Mesenchymal stem cell (in vitro differentiated cells and primary cell): ENCODE measurements at regions not wholly inside any gene's neighbourhood (a gene's known extent, or its start where the extent isn't known, plus 50 kb on each side); places are given as distances from the start of the nearest gene placed in this dataset.
"Not testable (repeated sequence)": the region's sequence is repeated elsewhere in the genome, so short reads cannot be mapped to it uniquely, and the experiment has no call there.

Experiments
- DNase-seq: peaks from one replicate; pipeline ENCODE4 v3.0.0-alpha.2; 2013
- H2AFZ ChIP-seq: one replicate; pipeline ENCODE4 v1.6.1; 2013; ENCODE audit warnings: low read depth, mild to moderate bottlenecking, control low read depth, inconsistent platforms, low read length, moderate library complexity
- H2AK5ac ChIP-seq: 2 replicates; pipeline ENCODE4 v1.6.1; 2013; ENCODE audit warnings: low read length, moderate library complexity, mild to moderate bottlenecking, inconsistent platforms; ENCODE audit not compliant: severe bottlenecking
- H2BK120ac ChIP-seq: one replicate; pipeline ENCODE4 v1.6.1; 2013; ENCODE audit warnings: low read depth, mild to moderate bottlenecking, inconsistent platforms, low read length, moderate library complexity
- H2BK12ac ChIP-seq, 2 experiments: one replicate each; pipeline ENCODE4 v1.6.1; 2013; ENCODE audit warnings: inconsistent platforms in 2 of 2, low read length in 2 of 2, mild to moderate bottlenecking in 2 of 2, moderate library complexity in 2 of 2, control low read depth in 1 of 2
- H2BK15ac ChIP-seq: one replicate; pipeline ENCODE4 v1.6.1; 2013; ENCODE audit warnings: mild to moderate bottlenecking, low read depth, inconsistent platforms; ENCODE audit not compliant: poor library complexity, severe bottlenecking
- H2BK5ac ChIP-seq: 2 replicates; pipeline ENCODE4 v1.6.1; 2013; ENCODE audit warnings: low read depth, mild to moderate bottlenecking, low read length, control low read depth, inconsistent platforms; ENCODE audit not compliant: poor library complexity, severe bottlenecking
- H3K14ac ChIP-seq, 2 experiments: one replicate each; pipeline ENCODE4 v1.6.1; 2013; ENCODE audit warnings: inconsistent platforms in 2 of 2, low read length in 2 of 2, control low read depth in 1 of 2, mild to moderate bottlenecking in 1 of 2, moderate library complexity in 1 of 2
- H3K18ac ChIP-seq, 2 experiments: one replicate each; pipeline ENCODE4 v1.6.1; 2013; ENCODE audit warnings: inconsistent platforms in 2 of 2, low read length in 2 of 2, control low read depth in 1 of 2, low read depth in 1 of 2, mild to moderate bottlenecking in 1 of 2
- H3K23ac ChIP-seq, 2 experiments: one replicate each; pipeline ENCODE4 v1.6.1; 2013; ENCODE audit warnings: inconsistent platforms in 2 of 2, low read length in 2 of 2, mild to moderate bottlenecking in 2 of 2, moderate library complexity in 2 of 2, control low read depth in 1 of 2
- H3K27ac ChIP-seq: 2 replicates; pipeline ENCODE4 v1.5.1; 2013; ENCODE audit warnings: mild to moderate bottlenecking, moderate library complexity, low read length, control low read depth, inconsistent platforms; ENCODE audit not compliant: poor library complexity, severe bottlenecking
- H3K27me3 ChIP-seq, 2 experiments: 2 replicates each; pipeline versions ENCODE4 v1.6.1 to v1.7.0; 2013; ENCODE audit warnings: low read length in 2 of 2, mild to moderate bottlenecking in 2 of 2, moderate library complexity in 2 of 2, control low read depth in 1 of 2, inconsistent platforms in 1 of 2; ENCODE audit not compliant: control insufficient read depth in 1 of 2, insufficient read depth in 1 of 2
- H3K36me3 ChIP-seq, 2 experiments: 2 replicates each; pipeline versions ENCODE4 v1.6.1 to v1.7.0; 2013; ENCODE audit warnings: low read length in 2 of 2, control low read depth in 1 of 2, inconsistent platforms in 1 of 2, low read depth in 1 of 2, mild to moderate bottlenecking in 1 of 2; ENCODE audit not compliant: insufficient read depth in 2 of 2, control insufficient read depth in 1 of 2
- H3K4ac ChIP-seq, 2 experiments: one replicate each; pipeline ENCODE4 v1.6.1; 2013; ENCODE audit warnings: inconsistent platforms in 2 of 2, low read length in 2 of 2, mild to moderate bottlenecking in 2 of 2, moderate library complexity in 2 of 2, control low read depth in 1 of 2, low read depth in 1 of 2
- H3K4me1 ChIP-seq: 2 replicates; pipeline ENCODE4 v1.6.1; 2013; ENCODE audit warnings: low read depth, low read length, control low read depth; ENCODE audit not compliant: control insufficient read depth, insufficient read depth
- H3K4me2 ChIP-seq: 2 replicates; pipeline ENCODE4 v1.6.1; 2013; ENCODE audit warnings: low read length, mild to moderate bottlenecking, inconsistent platforms; ENCODE audit not compliant: poor library complexity, severe bottlenecking
- H3K4me3 ChIP-seq, 2 experiments: 2 replicates each; pipeline versions ENCODE4 v1.5.1 to v1.7.0; 2013; ENCODE audit warnings: low read length in 2 of 2, mild to moderate bottlenecking in 2 of 2, control low read depth in 1 of 2, low read depth in 1 of 2; ENCODE audit not compliant: insufficient read depth in 1 of 2
- H3K79me1 ChIP-seq: replicated peaks from 2 replicates; pipeline ENCODE4 v1.6.1; 2013; ENCODE audit warnings: mild to moderate bottlenecking, control low read depth, low read length, inconsistent platforms; ENCODE audit not compliant: poor library complexity, severe bottlenecking
- H3K9ac ChIP-seq: 2 replicates; pipeline ENCODE4 v1.7.0; 2013; ENCODE audit warnings: mild to moderate bottlenecking, low read length, moderate library complexity
- H3K9me3 ChIP-seq: 2 replicates; pipeline ENCODE4 v1.7.0; 2013; ENCODE audit warnings: mild to moderate bottlenecking, low read length; ENCODE audit not compliant: control insufficient read depth
- H4K8ac ChIP-seq: one replicate; pipeline ENCODE4 v1.6.1; 2013; ENCODE audit warnings: inconsistent platforms, mild to moderate bottlenecking, low read length, moderate library complexity
- H4K91ac ChIP-seq: one replicate; pipeline ENCODE4 v1.6.1; 2013; ENCODE audit warnings: mild to moderate bottlenecking, low read length, inconsistent platforms
- WGBS: methylation state at CpG from one replicate; pipeline ENCODE4 v1.1.7; 2013; ENCODE audit warnings: mixed read lengths; 5-methylcytosine and 5-hydroxymethylcytosine counted together

GRCh38 chr14:100428727-100429126 lies 105.6 kb downstream of the SLC25A47 start:
- Histone ChIP-seq H2BK5ac (no peak overlapping the region), H4K91ac (no peak overlapping the region), H2AK5ac (peak overlapping the region; percentile 1), H3K14ac (no peak overlapping the region), H3K4ac (no peak overlapping the region), H3K9me3 (no peaks in the 10 kb centered on the region), H3K4me2 (no peak overlapping the region), H3K4me3 (peak overlapping the region in 1 of 2 experiments; percentile 18), H3K36me3 (peaks cover 0 to 9% of the 10 kb centered on the region in 2 experiments), H3K27me3 (no peaks in the 10 kb centered on the region), H3K27ac (no peak overlapping the region), H3K23ac (no peak overlapping the region), H3K4me1 (peaks cover 40% of the 10 kb centered on the region), H2AFZ (no peak overlapping the region), H2BK12ac (no peak overlapping the region), H2BK120ac (no peak overlapping the region), H3K9ac (no peak overlapping the region), H3K79me1 (peaks cover 52% of the 10 kb centered on the region), H4K8ac (no peak overlapping the region), H2BK15ac (no peak overlapping the region), H3K18ac (peak overlapping the region in 1 of 2 experiments; percentile 13)
- WGBS: 52% methylated on average over 8 of the region's 9 CpGs
- DNase-seq: peak; percentile 86

DNA sequence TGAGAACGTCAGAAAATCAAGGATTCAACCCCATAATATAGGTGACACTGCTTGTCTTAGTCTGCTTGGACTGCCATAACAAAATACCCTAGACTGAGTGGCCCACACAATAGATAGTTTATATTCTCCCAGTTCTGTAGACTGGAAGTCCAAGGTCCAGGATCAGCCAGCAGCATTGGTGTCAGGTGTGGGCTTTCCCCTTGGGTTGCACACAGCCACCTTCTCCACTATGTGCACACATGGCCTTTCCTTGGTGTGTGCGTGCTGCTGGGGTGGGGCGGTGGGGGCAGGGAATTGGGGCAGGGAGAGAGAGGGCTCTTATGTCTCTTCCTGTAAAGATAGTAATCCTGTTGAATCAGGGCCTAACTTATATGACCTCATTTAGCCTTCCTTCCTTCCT lies 106.4 kb downstream of the SLC25A47 start:
- Histone ChIP-seq H2BK12ac (no peak overlapping the region), H3K9me3 (no peaks in the 10 kb centered on the region), H2BK15ac (no peak overlapping the region), H3K27ac (no peak overlapping the region), H3K4me2 (no peak overlapping the region), H3K4me3 (no peak overlapping the region), H3K23ac (no peak overlapping the region), H2AFZ (no peak overlapping the region), H3K14ac (no peak overlapping the region), H3K36me3 (peaks cover 0 to 5% of the 10 kb centered on the region in 2 experiments), H4K8ac (no peak overlapping the region), H2AK5ac (peak overlapping the region; percentile 1), H3K79me1 (peaks cover 44% of the 10 kb centered on the region), H2BK5ac (no peak overlapping the region), H4K91ac (no peak overlapping the region), H2BK120ac (no peak overlapping the region), H3K4ac (no peak overlapping the region), H3K9ac (no peak overlapping the region), H3K27me3 (no peaks in the 10 kb centered on the region), H3K18ac (no peak overlapping the region), H3K4me1 (peaks cover 33% of the 10 kb centered on the region)
- DNase-seq: no peak
- WGBS: 87% methylated on average over 1 of the region's 3 CpGs

DNA sequence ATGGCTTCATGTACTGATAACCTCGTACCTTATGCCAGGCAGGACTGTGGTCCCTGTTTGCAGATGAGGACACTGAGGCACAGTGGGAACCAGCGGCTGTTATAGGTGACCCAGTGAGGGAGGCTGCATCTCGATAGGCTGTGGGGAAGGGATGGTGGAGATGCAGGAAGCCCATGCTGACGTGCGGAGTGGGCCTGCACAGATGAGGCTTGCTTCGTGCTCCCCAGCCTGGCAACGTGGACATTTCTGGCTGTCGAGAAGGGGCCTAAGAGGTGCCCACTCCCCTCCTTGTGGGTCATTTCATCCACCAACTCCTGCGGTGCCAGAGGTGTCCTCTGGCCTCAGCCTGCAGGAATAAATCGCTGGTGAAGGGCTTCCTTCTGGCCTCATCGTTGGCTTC lies 107.4 kb downstream of the SLC25A47 start:
- Histone ChIP-seq H3K4ac (no peak overlapping the region), H2AK5ac (peak overlapping the region; percentile 77), H2BK15ac (no peak overlapping the region), H3K4me3 (peak overlapping the region in 1 of 2 experiments; percentile 37), H3K9ac (no peak overlapping the region), H2BK5ac (no peak overlapping the region), H3K18ac (no peak overlapping the region), H3K4me2 (no peak overlapping the region), H3K36me3 (peaks cover 0 to 5% of the 10 kb centered on the region in 2 experiments), H3K27ac (no peak overlapping the region), H3K23ac (no peak overlapping the region), H3K14ac (no peak overlapping the region), H3K9me3 (no peaks in the 10 kb centered on the region), H4K91ac (no peak overlapping the region), H3K27me3 (no peaks in the 10 kb centered on the region), H2BK12ac (no peak overlapping the region), H4K8ac (no peak overlapping the region), H3K79me1 (peaks cover 41% of the 10 kb centered on the region), H2AFZ (no peak overlapping the region), H2BK120ac (no peak overlapping the region), H3K4me1 (peaks cover 31% of the 10 kb centered on the region)
- 90% methylated on average over 11 of the region's 11 CpGs for WGBS
- no peak for DNase-seq

- H2BK120ac ChIP-seq, H2BK12ac ChIP-seq, H3K27ac ChIP-seq, H4K8ac ChIP-seq, H3K9ac ChIP-seq, H3K4me3 ChIP-seq, H3K9me3 ChIP-seq, H2AFZ ChIP-seq, H3K18ac ChIP-seq, DNase-seq, H2AK5ac ChIP-seq, H3K36me3 ChIP-seq, H2BK5ac ChIP-seq, H3K4ac ChIP-seq, H3K14ac ChIP-seq, H3K23ac ChIP-seq, H4K91ac ChIP-seq, H3K27me3 ChIP-seq, H2BK15ac ChIP-seq, H3K4me2 ChIP-seq: not testable (repeated sequence)
- peaks cover 36% of the 10 kb centered on the region for H3K4me1 ChIP-seq
- WGBS: 100% methylated on average over 2 of the region's 4 CpGs
- H3K79me1 ChIP-seq: peaks cover 39% of the 10 kb centered on the region
Measured at GRCh38 chr14:100431461-100431860, 108.3 kb downstream of the SLC25A47 start.
